NT2/D1 (cell line): ENCODE measurements at regions not wholly inside any gene's neighbourhood (a gene's known extent, or its start where the extent isn't known, plus 50 kb on each side); places are given as distances from the start of the nearest gene placed in this dataset.

Source experiments
- SUZ12 ChIP-seq: IDR thresholded peaks from 2 replicates; pipeline ENCODE4 v1.6.1; 2011; ENCODE audit not compliant: insufficient read length, insufficient read depth; ENCODE audit errors: extremely low read depth
- YY1 ChIP-seq: IDR thresholded peaks from 2 replicates; pipeline ENCODE4 v1.6.1; 2011; ENCODE audit not compliant: insufficient read length, insufficient read depth

DNA sequence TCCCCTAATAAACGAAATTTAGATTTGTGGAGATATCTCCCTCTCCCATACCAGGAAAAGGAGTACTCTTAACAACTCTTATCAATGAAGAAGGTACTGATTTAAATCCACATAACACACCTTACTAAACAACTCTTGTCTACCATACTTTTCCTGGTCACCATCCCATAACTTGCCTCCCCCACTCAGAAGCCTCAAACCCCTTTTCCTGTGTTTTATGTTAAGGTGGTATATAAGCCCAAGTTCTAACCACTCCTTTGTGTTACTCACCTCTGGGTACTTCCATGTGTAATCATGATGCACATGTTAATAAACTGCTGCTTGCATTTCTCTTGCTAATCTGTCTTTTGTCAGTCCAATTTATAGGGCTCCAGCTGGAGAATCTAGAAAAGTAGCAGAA, 330.7 kb downstream of the CD83 start:
- no peak for TF ChIP-seq SUZ12
- TF ChIP-seq YY1: no peak
